Erythroblast (primary cell): ENCODE measurements at regions not wholly inside any gene's neighbourhood (a gene's known extent, or its start where the extent isn't known, plus 50 kb on each side); places are given as distances from the start of the nearest gene placed in this dataset.

Experiments
- GATA1 ChIP-seq: IDR thresholded peaks from 2 replicates; pipeline ENCODE4 v1.6.1; 2011; ENCODE audit warnings: low read depth, mild to moderate bottlenecking, control low read depth, low read length, moderate library complexity
- POLR2A ChIP-seq: IDR thresholded peaks from 2 replicates; pipeline ENCODE4 v1.6.1; 2011; ENCODE audit warnings: mild to moderate bottlenecking, low read length

- TF ChIP-seq POLR2A (no peak), GATA1 (no peak)
Measured at GRCh38 chr13:18959996-18960395, 221.6 kb downstream of the TUBA3C start.
